SK-N-DZ (cell line): ENCODE measurements at regions not wholly inside any gene's neighbourhood (a gene's known extent, or its start where the extent isn't known, plus 50 kb on each side); places are given as distances from the start of the nearest gene placed in this dataset.
"Not testable (repeated sequence)": the region's sequence is repeated elsewhere in the genome, so short reads cannot be mapped to it uniquely, and the experiment has no call there.

Source experiments
- DNase-seq: peaks from one replicate; pipeline ENCODE4 v3.0.0-alpha.2; 2015; ENCODE audit warnings: low spot score

- DNase-seq, result not testable (repeated sequence)
Observed at GRCh38 chr2:67623741-67624140, 226.6 kb downstream of the ETAA1 start.

GRCh38 chr2:67625178-67625577, 228.0 kb downstream of the ETAA1 start:
- DNase-seq, result no peak

DNA sequence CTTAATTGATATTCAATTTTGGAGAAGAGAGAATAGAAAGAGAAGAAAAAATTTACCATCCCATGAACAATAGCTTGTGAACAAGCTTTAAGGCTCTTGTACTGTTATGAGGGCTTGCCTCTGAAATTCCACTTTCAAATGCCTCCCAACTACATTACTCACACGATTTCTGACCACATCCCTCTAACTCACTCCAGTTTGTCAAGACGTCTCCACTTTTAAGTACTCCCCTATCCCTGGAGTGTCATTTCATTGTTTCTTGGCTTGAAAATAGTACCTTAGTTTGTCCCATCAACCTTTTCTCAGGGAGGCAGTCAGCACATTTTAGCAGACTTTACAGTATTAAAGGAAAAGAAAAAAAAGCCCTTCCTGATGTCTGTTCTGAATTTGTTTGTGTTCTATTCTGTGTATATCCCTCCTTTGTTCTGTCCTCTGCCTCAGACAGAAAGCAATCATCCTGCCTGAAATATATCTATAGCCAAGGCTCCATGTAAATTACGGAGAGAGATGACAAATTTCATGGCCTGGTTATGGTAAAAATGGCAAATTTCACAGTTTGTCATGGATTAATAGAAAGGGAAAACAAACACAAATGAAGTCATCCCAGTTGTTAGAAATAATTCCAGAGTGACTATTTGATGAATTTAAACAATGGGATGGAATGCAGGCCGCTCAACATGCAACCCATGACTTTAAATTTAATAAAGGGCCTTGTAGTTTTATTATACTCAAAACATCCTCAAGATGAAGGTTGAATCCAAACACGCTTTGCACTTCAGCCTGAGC, 228.8 kb downstream of the ETAA1 start:
- DNase-seq, result no peak

GRCh38 chr2:67626656-67627055, 229.5 kb downstream of the ETAA1 start:
- DNase-seq, result no peak

DNA sequence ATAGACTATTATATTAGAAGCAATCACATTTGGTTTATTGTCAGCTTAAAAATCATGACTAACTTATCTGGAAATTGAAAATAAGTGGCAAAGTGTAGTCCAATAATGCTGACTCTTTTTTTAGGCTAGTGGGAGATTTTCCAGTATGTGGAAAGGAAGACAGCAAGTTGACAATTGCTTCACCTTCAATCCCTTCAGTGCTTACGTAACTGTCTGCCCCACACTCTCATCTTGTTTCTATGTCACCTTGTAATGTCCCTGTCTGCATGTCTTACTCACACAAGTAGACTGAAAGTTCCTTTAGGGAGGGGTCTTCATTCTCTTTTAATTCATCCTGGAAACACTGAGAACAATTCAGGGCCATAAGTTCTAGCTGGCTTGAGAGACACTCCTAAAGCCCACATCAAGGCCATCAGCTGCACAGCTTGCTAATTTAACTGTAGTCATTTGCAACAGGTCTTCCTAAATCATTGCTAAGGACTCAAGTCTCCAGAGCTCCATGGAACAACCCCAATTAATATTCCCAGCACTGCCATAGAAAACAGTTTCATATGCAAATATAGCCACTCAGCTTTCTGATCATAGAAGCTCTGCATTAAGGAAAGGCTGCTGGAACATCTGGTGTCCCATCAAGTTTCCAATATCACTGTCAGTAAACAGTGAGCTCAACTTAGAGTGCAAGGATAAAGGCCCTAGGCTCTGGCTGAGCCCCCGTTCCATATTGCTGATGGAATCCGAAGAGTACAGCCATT, 230.5 kb downstream of the ETAA1 start:
- no peak for DNase-seq

- DNase-seq, result no peak
Observed at GRCh38 chr2:67628892-67629291, 231.8 kb downstream of the ETAA1 start.

DNA sequence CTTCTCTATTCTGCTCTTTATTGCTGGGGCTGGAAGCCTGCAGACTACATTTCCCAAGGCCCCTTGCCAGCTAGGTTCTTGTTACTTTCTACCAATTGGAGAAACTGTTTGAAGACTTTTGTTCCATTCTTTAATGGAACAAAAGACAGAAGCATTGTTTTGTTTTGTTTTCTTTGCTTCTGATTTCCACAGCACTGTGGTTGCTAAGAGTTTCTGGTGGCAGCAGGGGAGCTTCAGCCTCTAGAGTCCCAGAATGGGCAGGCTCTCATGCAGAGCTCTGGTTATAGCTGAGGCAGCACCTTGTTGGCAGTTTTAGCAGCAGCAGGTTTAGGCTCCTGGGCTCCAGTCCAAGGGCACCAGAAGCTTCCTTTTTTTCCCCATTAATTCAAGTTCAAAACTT, 234.3 kb downstream of the ETAA1 start:
- DNase-seq, result no peak

GRCh38 chr2:67633212-67633856, 236.2 kb downstream of the ETAA1 start:
- no peak for DNase-seq

DNA sequence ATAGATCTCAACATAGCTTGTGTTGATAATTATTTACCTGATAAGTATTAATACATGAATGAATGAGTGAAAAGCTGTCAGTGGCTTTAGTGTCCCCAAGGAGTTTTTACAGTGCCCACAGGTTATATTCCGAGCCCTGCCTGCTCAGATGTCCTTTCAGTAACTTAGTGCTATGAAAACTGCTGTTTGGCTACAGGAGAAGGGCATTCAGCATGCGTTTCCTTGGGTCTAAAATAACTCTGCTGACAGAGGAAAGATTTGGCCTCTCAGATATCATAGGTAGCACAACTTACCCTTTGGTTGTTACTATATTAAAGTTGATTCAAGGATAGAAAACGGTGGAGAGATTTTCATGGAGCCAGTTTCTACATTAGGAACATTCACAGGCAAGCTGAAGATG, 241.0 kb downstream of the ETAA1 start:
- no peak for DNase-seq

GRCh38 chr2:67641312-67642045, 244.3 kb downstream of the ETAA1 start:
- no peak for DNase-seq

GRCh38 chr2:67642046-67642382, 244.9 kb downstream of the ETAA1 start:
- DNase-seq, result peak; percentile 15

- DNase-seq, result no peak
Observed at GRCh38 chr2:67642961-67643360, 245.8 kb downstream of the ETAA1 start.

- no peak for DNase-seq
Observed at GRCh38 chr2:67645280-67646138, 248.4 kb downstream of the ETAA1 start.

DNA sequence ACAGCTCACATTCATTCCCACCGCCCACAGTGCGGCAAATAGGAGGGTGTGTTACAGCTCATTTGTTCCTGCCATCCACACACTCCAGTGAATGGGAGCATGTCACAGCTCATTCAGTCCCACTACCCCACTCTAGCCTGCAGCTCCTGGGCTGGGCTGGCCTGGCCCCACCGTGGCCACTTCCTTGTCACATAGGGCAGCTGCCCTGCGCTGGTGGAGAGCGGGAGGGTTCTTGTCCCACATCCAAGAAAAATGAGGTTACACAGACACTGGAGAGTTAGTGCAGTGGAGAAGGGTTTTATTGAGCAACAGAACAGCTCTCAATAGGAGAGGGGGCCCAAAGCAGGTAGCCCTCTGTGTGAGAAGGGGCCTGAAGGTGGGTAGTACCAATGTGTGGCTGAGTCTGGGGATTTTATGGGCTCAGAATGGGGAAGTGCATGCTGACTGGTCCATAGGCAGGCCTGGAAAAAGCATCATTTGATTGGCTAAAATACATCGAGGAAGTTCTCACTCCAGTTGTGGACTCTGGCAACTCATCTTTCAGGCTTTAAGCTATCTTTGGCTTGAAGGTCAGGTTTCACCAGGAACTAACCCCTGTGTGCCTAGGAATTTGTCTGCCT, 249.7 kb downstream of the ETAA1 start:
- no peak for DNase-seq

DNA sequence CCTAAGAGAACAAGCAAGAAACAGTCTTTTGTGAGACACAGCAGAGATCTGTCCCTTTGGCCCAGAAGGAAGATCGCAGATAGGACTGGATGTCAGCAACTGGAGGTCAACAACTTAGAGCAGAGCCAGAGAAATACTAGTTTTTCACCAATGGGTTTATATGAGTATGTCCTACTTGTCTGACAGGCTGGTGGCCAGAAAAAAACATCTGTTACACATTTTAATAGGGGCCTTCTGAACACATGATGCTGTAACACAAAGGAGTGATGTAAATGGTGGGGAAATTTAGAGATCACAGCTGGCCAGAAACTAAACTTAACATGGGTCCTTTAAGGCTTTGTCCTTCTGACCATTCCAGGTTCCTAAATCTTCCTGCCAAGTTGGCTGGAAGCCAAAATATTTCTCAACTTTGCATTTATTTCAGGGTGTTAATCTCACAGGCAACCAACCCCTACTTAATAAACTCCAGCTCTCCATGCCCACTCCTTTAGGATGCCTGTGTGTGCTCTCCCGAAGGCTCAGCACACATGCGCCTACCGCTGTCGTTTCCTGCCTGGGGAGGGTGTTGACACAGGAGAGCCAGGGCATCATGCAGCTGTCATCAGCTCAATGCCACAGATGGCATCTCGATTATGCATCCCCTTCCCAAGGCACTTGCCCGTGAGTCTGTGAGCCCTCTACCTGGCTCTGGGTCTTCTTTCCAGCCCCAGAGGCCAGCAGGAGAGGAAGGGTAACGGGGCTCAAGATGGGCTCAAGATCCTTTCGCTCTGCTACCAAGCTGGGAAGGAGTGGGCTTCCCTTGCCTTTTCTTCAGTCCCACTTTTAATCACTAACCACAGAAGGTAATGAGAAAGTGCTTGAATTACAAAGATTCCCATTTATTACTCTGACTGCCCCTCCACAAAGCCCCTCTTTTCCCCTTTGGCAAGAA, 252.5 kb downstream of the ETAA1 start:
- DNase-seq, result peak; percentile 52

DNA sequence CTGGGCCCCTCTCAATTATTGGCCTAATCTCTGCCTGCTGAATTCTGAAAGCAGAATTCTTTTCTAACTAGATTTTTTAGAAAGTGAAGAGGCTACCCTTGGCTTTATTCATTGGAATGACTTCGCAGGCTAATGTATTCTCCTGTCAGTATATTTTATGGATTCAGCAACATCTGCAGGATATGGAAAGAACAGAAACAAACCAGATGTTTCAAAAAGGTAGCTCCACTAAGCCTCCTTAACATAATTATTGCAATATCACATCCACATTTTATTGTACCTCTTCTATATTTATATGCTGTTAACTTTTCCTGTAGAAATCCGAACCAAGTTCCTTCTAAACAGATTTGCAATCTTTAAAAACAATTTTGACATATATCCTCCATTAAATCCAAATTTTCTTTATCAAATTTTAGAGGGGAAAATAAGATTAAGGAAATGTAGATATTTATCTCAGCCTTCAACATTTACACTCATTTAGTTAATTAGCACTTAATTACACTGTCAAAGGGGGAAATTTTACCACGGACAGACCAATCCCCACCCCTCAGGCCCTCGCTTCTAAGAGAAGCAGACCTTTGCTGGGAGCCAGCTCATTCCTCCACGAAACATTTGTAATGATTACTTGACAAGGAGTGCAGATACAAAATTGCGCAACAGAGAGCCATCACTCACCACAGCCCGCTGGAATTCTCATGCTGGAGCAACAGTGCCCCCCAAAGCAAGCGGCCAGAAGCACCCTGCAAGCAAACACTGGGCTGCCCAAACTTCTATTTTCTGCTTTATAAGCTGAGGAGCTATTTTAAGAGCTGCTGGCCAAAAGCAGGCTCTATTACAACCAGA, 253.4 kb downstream of the ETAA1 start:
- DNase-seq, result peak; percentile 90

DNA sequence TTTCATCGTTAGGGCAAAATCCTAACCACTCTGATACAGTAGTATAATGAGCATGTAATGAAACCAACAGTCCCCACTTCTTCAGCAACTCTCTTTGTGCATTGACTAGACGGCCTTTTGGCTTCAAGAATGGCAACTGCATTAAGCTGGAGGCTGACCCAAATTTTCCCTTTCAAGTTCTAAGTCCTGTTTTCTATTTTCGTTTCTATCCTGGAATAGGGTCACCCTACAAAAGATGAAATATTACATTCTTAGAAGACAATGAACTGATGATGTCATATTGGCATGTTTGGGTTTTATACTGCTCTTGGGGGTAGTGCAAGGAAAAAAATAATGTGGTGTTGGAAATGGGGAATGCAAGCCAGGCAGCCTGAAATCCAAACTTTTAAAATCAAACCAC, 254.4 kb downstream of the ETAA1 start:
- no peak for DNase-seq

DNA sequence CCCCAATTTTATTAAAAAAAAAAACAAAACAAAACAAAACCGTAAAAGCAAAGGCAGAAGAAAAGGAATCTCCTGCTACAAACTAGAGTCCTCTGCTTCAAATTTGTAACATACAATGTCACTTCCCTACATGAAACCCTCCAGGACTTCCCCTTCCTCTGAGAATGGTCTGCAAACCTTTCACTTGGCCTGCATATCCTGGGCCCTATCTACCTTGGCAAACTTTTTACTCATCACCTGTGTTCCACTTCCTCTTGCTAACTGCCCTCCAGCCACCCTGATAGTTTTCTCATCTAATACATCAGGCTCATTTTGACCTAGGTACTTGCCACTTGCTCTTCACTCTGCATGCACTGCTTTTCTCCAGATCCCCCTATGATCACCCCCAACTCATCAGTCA, 255.5 kb downstream of the ETAA1 start:
- DNase-seq, result no peak

GRCh38 chr2:67656875-67657274, 259.7 kb downstream of the ETAA1 start:
- no peak for DNase-seq
